SW 1271 (cell line): ENCODE measurements at regions not wholly inside any gene's neighbourhood (a gene's known extent, or its start where the extent isn't known, plus 50 kb on each side); places are given as distances from the start of the nearest gene placed in this dataset.
"Not testable (repeated sequence)": the region's sequence is repeated elsewhere in the genome, so short reads cannot be mapped to it uniquely, and the experiment has no call there.

Experiments used
- DNase-seq, 2 experiments: peaks; one replicate each; lab custom pipeline; 2025; lab: John Stamatoyannopoulos, UW

DNA sequence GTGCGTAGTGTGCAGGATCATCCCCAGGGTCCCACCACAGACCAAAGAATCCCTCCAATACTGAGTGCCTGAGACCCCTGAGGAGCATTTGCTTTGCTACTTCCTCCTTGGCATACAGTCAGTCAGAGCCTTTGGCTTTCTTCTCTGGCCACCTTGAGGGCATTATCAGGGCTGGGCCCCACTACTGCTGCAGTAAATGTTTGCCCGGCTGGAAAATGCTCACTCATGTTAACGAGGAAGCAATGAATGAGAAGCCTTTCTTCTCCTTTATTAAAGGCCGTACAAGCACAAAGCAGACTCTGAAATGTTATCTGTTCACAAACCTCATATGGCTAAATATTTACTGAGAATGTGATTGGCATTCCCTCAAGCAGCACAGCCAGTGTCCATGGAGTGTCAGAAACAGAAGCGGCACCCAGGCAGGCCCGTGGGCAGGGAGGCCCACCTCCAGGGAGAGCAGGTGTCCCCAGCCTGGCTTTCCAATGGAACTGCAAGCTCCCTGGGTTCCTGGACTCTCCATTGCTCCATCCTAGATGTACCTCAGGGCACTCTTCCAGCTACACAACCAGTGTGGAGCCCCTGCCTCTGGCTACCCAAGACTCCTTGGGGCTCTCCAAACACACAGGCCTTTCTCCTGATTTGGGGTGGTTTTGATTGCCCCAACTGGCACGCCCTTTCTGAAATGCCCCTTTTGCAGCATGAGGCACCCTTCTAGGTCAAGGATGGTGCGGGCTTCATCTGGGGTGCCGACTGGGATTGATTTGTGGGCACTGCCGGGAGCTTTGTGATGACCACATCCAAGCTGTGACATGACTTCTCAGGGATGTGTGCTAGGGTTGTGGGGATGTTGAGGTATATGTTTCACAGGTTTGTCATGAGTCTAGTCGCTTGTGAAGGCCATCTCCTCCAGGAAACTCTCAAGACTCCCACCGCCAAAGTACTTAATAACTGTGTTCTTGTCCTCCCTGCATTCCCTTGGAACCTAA, 195.6 kb downstream of the FAM43A start:
- no peak for DNase-seq

DNA sequence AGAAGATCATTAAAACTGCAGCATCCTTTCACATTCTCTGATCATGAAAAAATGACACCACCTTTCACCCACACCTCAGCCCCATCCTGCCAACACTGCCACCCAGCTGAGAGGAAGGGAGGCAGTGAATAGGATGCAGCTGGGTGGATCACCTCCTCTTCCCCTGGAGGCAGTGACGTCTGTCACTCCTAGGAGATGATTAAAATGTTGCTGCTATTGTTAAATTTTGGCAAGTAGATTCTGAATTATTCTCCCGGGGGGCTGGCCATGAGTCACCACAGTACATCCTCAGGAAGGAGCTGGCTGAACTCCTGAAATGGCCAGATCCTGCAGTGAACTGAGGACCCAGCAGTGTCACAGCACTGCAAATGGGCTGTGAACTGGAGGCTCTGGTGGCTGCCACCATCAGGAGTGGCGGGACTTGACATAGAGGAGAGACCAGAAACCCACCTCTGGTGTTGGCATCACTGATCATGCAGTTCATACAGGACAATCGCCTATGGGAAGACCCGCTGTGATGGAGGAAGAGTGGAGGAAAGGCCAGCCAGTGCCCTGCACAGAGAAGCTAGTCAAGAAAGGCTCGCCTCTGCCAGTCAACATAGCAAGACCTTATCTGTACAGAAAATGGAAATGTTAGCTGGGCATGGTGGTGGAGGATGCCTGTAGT, 199.1 kb downstream of the FAM43A start:
- DNase-seq = no peak

- DNase-seq = no peak
Measured at GRCh38 chr3:194885766-194886165, 200.1 kb downstream of the FAM43A start.

DNA sequence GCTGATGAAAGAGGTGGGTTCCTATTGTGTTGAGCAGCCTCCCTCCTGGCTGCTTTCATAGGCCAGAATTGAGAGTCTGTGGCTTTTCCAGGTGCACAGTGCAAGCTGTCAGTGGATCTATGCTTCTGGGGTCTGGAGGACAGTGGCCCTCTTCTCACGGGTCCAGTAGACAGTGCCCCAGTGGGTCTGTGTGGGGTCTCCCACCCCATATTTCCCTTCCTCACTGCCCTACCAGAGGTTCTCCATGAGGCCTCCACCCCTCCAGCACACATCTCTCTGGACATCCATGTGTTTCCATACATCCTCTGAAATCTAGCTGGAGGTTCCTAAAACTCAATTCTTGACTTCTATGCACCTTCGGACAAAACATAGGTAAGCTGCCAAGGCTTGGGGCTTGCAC, 201.2 kb downstream of the FAM43A start:
- no peak for DNase-seq

- not testable (repeated sequence) for DNase-seq
Measured at GRCh38 chr3:194888062-194888461, 202.4 kb downstream of the FAM43A start.

DNA sequence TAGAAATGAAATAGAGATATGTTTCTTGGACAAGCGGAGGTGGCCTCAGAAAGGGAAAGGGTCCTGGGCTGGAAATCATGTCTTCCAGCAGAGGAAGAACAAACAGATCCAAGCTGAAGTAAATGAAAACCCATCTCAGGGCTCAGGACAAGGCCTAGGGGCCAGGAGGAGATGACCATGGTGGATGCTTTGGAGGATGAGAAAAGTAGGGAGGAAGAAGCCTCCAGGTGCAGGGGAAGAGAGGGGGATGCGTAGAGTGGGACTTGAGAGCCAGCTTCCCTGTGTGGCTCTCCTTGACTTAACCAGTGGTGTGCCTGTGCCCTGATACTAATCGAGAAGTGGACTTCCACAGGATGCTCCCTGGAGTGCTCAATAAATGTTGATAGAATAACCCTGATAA, 203.2 kb downstream of the FAM43A start:
- no peak for DNase-seq

GRCh38 chr3:194890091-194890490, 204.4 kb downstream of the FAM43A start:
- DNase-seq = no peak

DNA sequence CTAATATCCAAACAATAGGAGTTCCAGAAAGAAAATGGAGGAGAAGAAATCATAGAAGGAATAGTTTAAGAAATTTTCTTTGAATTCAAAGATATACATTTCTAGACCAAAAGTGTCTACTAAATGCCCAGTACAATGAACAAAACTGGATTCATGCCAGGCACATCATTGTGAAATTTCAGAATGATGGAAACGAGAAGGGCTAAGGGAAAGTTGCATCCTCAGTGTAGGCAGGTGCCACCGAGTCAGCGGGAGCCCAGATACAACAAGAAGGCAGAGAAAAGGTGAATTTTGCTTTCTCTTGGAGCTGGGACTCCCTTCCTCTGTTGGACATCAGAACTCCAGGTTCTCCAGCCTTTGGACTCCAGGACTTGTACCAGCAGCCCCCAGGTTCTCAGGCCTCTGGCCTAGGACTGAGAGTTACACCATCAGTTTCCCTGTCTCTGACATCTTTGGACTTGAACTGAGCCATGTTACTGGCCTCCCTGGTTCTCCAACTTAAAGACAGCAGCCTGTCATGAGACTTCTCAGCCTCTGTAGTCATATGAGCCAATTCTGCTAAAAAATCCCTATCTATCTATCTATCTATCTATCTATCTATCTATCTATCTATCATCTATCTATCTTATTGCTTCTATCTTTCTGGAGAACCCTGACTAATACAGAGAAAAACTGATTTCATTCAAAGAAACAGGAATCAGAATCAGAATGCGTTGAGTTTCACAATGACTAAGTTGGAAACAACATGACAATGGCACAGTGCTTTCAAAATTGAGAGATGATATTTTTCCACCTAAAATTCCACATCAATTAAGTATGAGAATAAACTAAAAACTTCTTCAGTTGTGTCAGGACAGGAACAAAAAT, 207.7 kb downstream of the FAM43A start:
- no peak for DNase-seq

- DNase-seq = no peak
Measured at GRCh38 chr3:194894538-194894937, 208.9 kb downstream of the FAM43A start.

DNA sequence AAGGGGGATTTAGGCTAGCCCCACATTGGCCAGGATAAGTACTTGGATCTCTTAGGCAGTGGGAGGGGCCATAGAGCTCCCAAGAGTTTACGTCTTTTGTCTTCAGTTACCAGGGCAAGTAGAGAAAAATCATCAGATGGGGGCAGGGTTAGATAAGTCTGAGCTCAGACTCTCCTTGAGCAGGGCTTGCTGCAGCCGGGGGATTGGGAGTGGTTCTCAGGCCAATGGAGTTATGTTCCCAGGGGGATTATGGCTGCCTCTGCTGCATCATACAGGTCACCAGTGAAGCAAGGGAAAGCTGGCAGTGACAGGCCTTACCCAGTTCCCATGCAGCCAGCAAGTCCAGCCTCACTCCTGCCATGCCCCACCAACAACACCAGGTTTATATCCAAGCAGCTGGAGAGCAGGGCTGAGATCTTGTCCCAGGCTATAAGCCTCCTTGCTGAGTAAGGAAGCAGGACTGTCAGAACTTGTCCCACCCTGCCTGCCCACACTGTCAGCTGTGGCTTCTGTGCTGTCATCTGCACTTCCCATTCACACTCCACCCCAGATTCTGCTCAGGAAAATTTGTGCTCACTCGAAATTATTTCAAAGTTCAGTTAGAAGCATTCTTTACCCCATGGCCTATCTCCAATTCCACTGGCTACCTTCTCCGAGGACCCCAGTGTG, 215.3 kb downstream of the FAM43A start:
- no peak for DNase-seq

DNA sequence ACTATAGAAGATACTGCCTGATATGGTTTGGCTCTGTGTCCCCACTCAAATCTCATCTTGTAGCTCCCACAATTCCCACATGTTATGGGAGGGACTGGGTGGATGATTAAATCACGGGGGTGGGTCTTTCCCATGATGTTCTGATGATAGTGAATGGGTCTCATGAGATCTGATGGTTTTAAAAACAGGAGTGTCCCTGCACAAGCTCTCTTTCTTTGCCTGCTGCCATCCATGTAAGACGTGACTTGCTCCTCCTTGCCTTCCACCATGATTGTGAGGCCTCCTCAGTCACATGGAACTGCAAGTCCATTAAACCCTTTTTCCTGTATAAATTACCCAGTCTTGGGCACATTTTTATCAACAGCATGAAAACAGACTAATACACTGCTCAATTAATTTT, 217.8 kb downstream of the FAM43A start:
- DNase-seq = not testable (repeated sequence)

GRCh38 chr3:194904999-194905398, 219.3 kb downstream of the FAM43A start:
- DNase-seq = not testable (repeated sequence)

DNA sequence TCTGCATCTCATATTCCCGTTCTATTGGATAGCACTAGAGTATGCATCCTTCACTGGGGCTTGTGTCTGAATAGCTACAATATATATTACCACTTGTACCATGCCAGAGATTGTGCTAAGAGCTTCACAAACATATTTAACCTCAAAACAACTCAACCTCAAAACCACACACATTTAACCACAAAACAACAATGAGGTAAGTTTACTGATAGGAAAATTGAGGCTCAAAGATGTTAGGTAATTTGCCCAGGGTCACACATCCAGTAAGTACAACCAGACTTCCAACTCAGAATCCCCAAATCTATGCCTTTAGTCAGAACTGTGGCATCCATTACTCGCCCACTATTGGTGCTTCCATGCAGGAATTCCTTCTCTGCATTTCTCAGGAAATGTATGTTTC, 220.0 kb downstream of the FAM43A start:
- no peak for DNase-seq

DNA sequence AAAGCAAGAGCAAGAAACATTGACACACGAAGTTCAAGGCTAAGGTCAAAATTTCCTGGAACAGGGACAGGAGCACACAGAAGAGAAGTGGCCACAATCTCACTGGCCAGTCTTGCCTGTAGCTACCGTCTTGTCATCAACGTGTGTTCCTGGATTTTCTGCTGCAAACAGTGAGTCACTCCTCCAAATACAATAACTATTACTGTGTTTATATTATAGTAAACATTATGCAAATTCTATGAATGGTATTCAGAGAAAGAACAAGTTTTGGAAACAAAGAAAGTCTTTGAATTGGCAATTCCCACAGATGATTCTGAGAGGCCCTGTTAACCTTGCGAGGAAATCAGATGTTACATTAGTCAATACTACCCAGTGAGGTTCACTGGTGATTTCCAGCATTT, 220.5 kb downstream of the FAM43A start:
- no peak for DNase-seq

GRCh38 chr3:194906970-194907629, 221.4 kb downstream of the FAM43A start:
- no peak for DNase-seq

- no peak for DNase-seq
Measured at GRCh38 chr3:194907811-194908210, 222.1 kb downstream of the FAM43A start.

DNA sequence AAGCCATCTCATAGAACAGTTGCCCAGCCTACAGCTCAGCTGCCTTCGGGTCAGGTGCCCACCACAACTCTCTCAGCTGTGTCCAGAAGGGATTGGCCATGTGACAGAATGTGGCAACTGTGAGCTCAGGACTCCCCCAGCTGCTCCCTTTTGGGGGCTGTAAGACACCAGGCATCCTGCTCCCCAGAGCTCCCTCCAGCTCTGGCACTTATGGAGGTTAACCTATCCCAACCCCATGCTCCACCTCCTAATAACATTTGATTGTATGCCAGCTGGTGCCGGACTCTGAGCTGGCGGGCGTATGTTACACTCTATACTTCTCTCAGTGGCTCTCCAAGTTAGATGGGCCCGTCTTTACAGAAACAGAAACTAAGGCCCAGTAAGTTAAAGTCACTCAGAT, 222.8 kb downstream of the FAM43A start:
- DNase-seq = no peak

- no peak for DNase-seq
Measured at GRCh38 chr3:194908972-194909371, 223.3 kb downstream of the FAM43A start.

GRCh38 chr3:194910414-194910984, 224.8 kb downstream of the FAM43A start:
- no peak for DNase-seq

GRCh38 chr3:194913316-194913715, 227.6 kb downstream of the FAM43A start:
- no peak for DNase-seq

DNA sequence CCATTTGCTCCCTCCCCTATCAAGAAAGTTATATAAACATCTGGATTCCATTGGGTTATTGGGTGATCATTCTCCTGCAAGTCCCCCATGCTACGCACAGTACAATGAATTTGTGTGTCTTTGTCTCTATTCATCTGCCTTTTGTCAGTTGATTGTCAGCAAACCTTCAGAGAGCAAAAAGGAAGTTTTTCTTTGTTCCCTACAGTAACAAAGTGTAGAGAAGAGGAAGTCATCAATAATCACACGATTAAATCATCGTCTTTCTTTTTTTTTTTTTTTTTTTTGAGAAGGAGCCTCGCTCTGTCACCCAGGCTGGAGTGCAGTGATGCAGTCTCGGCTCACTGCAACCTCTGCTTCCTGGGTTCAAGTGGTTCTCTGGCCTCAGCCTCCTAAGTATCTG, 239.2 kb downstream of the FAM43A start:
- DNase-seq = not testable (repeated sequence)
